Testis (tissue), 2 donors: ENCODE measurements at regions not wholly inside any gene's neighbourhood (a gene's known extent, or its start where the extent isn't known, plus 50 kb on each side); places are given as distances from the start of the nearest gene placed in this dataset.

Experiments
- DNase-seq: peaks from one replicate; pipeline ENCODE4 v3.0.0-alpha.2; 2019
- H3K27ac ChIP-seq, 2 donors: fragments of 200-600 bp; sonication (generic); one replicate each; pipeline ENCODE4 v1.5.1; 2019
- H3K27me3 ChIP-seq: fragments of 200-600 bp; sonication (generic); one replicate; pipeline ENCODE4 v1.5.1; 2019
- H3K36me3 ChIP-seq: fragments of 200-600 bp; sonication (generic); one replicate; pipeline ENCODE4 v1.5.1; 2017; ENCODE audit warnings: low read depth; ENCODE audit errors: missing control alignments
- H3K4me1 ChIP-seq: fragments of 200-600 bp; sonication (generic); one replicate; pipeline ENCODE4 v1.5.1; 2019
- H3K4me3 ChIP-seq, 2 donors: fragments of 200-600 bp; sonication (generic); one replicate each; pipeline ENCODE4 v1.5.1; 2017 to 2019
- H3K9me3 ChIP-seq: fragments of 200-600 bp; sonication (generic); one replicate; pipeline ENCODE4 v1.5.1; 2017
- POLR2A ChIP-seq: fragments of 450-650 bp; IDR thresholded peaks from one replicate; pipeline ENCODE4 v1.6.1; 2017; ENCODE audit warnings: antibody characterized with exemption, mild to moderate bottlenecking, moderate library complexity
- whole genome bisulfite sequencing, 2 donors: methylation state at CpG; one replicate each; pipeline ENCODE4 v1.1.5; 2018; 5-methylcytosine and 5-hydroxymethylcytosine counted together
- intact Hi-C: fragments of 100-400 bp; cut with DNase I; formaldehyde crosslinking; loops from one replicate; pipeline ENCODE4 v1.15.1; 2023; ENCODE audit warnings: low total_unique reads
- TF ChIP-seq, protein P1 (sequence below), 3 experiments: fragments of 450-650 bp in 2 of 3; fragments of 200-600 bp in 1 of 3; sonication (generic) in 1 of 3; IDR thresholded peaks; one replicate each; pipeline ENCODE4 v1.5.1; 2016 to 2019; ENCODE audit warnings: antibody characterized with exemption in 3 of 3, mild to moderate bottlenecking in 2 of 3, moderate library complexity in 1 of 3

DNA sequence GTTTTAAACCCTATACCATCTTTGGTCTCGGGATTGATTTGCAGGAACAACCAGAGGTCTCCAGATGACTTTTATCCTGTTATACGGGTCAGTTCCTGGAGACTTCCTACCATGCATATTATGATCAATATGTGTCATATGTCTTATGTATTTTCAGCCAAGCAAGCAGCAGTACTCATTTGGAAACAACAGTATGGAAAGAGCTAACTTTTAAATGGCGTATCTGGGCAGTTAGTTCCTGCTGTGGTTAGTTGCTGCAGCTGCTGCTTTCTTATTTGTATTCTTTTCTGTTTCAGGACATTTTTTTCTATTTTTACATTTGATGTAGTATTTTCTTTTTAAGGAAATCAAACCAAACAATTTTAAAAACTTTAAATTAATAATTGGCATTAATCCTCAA is 207.5 kb downstream of the MANEA start:
- Histone ChIP-seq H3K27ac (no peak overlapping the region), H3K36me3 (no peaks in the 10 kb centered on the region), H3K27me3 (no peaks in the 10 kb centered on the region), H3K4me1 (no peaks in the 10 kb centered on the region), H3K4me3 (no peak overlapping the region), H3K9me3 (no peaks in the 10 kb centered on the region)
- 87 to 90% methylated on average over 3 of the region's 3 CpGs for WGBS, 2 donors
- intact Hi-C loops: no loop called here
- no peak for DNase-seq
- TF ChIP-seq POLR2A: no peak
- TF ChIP-seq, protein P1, sequence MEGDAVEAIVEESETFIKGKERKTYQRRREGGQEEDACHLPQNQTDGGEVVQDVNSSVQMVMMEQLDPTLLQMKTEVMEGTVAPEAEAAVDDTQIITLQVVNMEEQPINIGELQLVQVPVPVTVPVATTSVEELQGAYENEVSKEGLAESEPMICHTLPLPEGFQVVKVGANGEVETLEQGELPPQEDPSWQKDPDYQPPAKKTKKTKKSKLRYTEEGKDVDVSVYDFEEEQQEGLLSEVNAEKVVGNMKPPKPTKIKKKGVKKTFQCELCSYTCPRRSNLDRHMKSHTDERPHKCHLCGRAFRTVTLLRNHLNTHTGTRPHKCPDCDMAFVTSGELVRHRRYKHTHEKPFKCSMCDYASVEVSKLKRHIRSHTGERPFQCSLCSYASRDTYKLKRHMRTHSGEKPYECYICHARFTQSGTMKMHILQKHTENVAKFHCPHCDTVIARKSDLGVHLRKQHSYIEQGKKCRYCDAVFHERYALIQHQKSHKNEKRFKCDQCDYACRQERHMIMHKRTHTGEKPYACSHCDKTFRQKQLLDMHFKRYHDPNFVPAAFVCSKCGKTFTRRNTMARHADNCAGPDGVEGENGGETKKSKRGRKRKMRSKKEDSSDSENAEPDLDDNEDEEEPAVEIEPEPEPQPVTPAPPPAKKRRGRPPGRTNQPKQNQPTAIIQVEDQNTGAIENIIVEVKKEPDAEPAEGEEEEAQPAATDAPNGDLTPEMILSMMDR (IDR thresholded peaks at IDR 0.05): no peak

DNA sequence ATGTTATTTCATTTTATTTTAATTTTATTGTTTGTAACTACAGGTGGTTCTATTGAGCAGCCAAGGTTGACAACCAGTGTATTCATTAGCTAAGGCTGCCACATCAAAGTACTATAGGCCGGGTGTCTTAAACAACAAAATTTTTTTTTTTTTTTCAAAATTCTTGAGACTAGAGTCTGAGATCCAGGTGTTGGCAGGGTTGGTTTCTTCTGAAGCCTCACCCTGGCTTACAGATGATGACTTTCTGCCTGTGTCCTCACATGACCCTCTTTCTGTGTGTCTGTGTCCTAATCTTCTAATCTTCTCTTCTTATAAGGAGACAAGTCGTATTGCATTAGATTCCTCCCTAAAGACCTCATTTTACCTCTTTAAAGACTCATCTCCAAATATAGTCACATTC is 208.4 kb downstream of the MANEA start:
- no peaks in the 10 kb centered on the region for H3K9me3 ChIP-seq
- H3K4me3 ChIP-seq: no peak overlapping the region
- DNase-seq: no peak
- no peaks in the 10 kb centered on the region for H3K36me3 ChIP-seq
- TF ChIP-seq POLR2A: no peak
- TF ChIP-seq, protein P1 (IDR thresholded peaks at IDR 0.05): no peak
- intact Hi-C loops: no loop called here
- 81 to 87% methylated on average over 2 of the region's 2 CpGs for WGBS, 2 donors
- H3K27ac ChIP-seq: no peak overlapping the region
- H3K27me3 ChIP-seq: no peaks in the 10 kb centered on the region
- no peaks in the 10 kb centered on the region for H3K4me1 ChIP-seq

DNA sequence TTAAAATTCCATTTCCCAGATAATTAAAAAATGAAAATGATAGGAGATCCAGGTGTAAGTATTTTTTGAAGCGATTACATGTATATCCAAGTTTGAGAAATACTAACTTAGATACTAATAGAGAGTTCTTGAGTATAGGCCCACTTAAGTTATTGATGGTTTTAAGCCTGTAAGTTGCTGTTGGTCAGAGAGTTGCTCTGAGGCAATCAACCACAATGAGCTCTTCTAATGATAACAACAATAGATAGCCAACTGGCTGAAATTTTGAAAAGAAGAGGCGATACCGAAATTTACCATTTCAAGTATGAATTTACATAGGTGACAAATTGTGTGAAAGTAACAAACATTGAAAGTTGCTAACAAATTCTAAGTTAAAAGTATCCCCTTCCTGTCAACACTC is 209.5 kb downstream of the MANEA start:
- Histone ChIP-seq H3K4me1 (no peaks in the 10 kb centered on the region), H3K27ac (no peak overlapping the region), H3K4me3 (no peak overlapping the region), H3K27me3 (no peaks in the 10 kb centered on the region), H3K9me3 (no peaks in the 10 kb centered on the region), H3K36me3 (no peaks in the 10 kb centered on the region)
- TF ChIP-seq, protein P1 (IDR thresholded peaks at IDR 0.05): no peak
- no peak for TF ChIP-seq POLR2A
- WGBS, 2 donors: 94% methylated on average over 3 of the region's 3 CpGs
- intact Hi-C loops: no loop called here
- DNase-seq: no peak

DNA sequence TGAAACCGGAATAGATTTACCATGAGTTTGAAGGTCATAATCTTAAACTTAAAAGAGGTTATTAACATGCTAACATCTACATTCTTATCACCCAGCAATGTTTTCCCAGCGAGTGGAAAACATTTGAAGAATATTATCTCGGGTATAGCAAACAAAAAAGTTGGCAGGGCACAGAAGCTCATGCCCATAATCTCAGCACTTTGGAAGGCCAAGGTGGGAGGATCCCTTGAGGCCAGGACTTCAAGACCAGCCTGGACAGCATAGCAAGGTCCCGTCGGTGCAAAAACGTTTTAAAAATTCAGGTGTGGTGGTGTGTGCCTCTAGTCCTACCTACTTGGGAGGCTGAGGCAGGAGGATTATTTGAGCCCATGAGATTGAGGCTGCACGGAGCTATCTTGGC is 213.5 kb downstream of the MANEA start:
- H3K4me3 ChIP-seq: no peak overlapping the region
- no peak for DNase-seq
- 70 to 79% methylated on average over 7 of the region's 7 CpGs for WGBS, 2 donors
- H3K9me3 ChIP-seq: no peaks in the 10 kb centered on the region
- H3K36me3 ChIP-seq: no peaks in the 10 kb centered on the region
- H3K27me3 ChIP-seq: no peaks in the 10 kb centered on the region
- H3K27ac ChIP-seq: no peak overlapping the region
- TF ChIP-seq POLR2A: no peak
- TF ChIP-seq, protein P1 (IDR thresholded peaks at IDR 0.05): no peak
- H3K4me1 ChIP-seq: no peaks in the 10 kb centered on the region
- intact Hi-C loops: no loop called here

DNA sequence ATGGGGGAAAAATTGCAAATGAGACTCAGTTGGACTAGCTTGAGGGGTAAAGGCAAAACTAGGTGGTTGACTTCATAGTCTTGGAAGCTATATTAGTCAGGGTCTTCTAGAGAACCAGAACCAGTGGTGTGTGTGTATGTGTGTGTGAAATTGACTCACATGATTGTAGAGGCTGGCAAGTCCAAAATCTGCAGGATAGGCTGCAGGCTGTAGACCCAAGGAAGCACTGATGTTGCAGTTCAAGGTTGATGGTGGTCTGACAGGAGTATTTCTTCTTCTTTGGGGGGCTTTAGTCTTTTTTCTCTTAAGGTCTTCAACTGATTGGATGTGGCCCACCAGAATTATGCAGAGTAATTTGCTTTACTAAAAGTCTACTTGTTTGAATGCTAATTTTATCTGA is 217.4 kb downstream of the MANEA start:
- Histone ChIP-seq H3K9me3 (no peaks in the 10 kb centered on the region), H3K36me3 (no peaks in the 10 kb centered on the region), H3K27ac (no peak overlapping the region), H3K27me3 (no peaks in the 10 kb centered on the region), H3K4me1 (no peaks in the 10 kb centered on the region), H3K4me3 (no peak overlapping the region)
- intact Hi-C loops: no loop called here
- DNase-seq: no peak
- TF ChIP-seq POLR2A: no peak
- TF ChIP-seq, protein P1 (IDR thresholded peaks at IDR 0.05): no peak
